ENCODE measurements at regions not wholly inside any gene's neighbourhood (a gene's known extent, or its start where the extent isn't known, plus 50 kb on each side); places are given as distances from the start of the nearest gene placed in this dataset.

- TF ChIP-seq CTCF (IDR thresholded peaks at IDR 0.05), result no peak
- TF ChIP-seq POLR2A (IDR thresholded peaks at IDR 0.05), result no peak
These were observed 177.3 kb upstream of the PLXNA2 start for GRCh38 chr1:208421486-208421885.

Measured in lower leg skin (tissue), 3 donors.